Endometrium (tissue), 2 donors: ENCODE measurements at regions not wholly inside any gene's neighbourhood (a gene's known extent, or its start where the extent isn't known, plus 50 kb on each side); places are given as distances from the start of the nearest gene placed in this dataset.
A peak's percentile ranks its signal among the peaks of the same experiment; 100 is the strongest.

ENCODE experiments used
- FAIRE-seq: peaks from 2 replicates; lab custom pipeline; 2012; peaks lifted over from hg19 to GRCh38; lab: Jason Lieb, UNC
- donor health status: control.
- donor health status: control.

- FAIRE-seq: no peak
Measured at GRCh38 chrX:20609916-20610415, 343.3 kb upstream of the RPS6KA3 start.

GRCh38 chrX:20606831-20607230, 340.1 kb upstream of the RPS6KA3 start:
- FAIRE-seq: no peak

- FAIRE-seq: no peak
Measured at GRCh38 chrX:20596856-20597255, 330.1 kb upstream of the RPS6KA3 start.

- no peak for FAIRE-seq
Measured at GRCh38 chrX:20595928-20596575, 329.3 kb upstream of the RPS6KA3 start.

GRCh38 chrX:20594985-20595384, 328.3 kb upstream of the RPS6KA3 start:
- FAIRE-seq: no peak

- FAIRE-seq: no peak
Measured at GRCh38 chrX:20593836-20594235, 327.1 kb upstream of the RPS6KA3 start.

GRCh38 chrX:20593402-20593801, 326.7 kb upstream of the RPS6KA3 start:
- no peak for FAIRE-seq

GRCh38 chrX:20591246-20591645, 324.5 kb upstream of the RPS6KA3 start:
- FAIRE-seq: no peak

GRCh38 chrX:20585782-20586181, 319.1 kb upstream of the RPS6KA3 start:
- no peak for FAIRE-seq

GRCh38 chrX:20571611-20572010, 304.9 kb upstream of the RPS6KA3 start:
- no peak for FAIRE-seq

- FAIRE-seq: no peak
Measured at GRCh38 chrX:20567108-20567507, 300.4 kb upstream of the RPS6KA3 start.

GRCh38 chrX:20547611-20548051, 280.9 kb upstream of the RPS6KA3 start:
- FAIRE-seq: no peak

GRCh38 chrX:20545538-20545937, 278.8 kb upstream of the RPS6KA3 start:
- FAIRE-seq: no peak

GRCh38 chrX:20542072-20542471, 275.4 kb upstream of the RPS6KA3 start:
- no peak for FAIRE-seq

- FAIRE-seq: no peak
Measured at GRCh38 chrX:20538974-20539373, 272.3 kb upstream of the RPS6KA3 start.

GRCh38 chrX:20531667-20532066, 265.0 kb upstream of the RPS6KA3 start:
- FAIRE-seq: no peak

GRCh38 chrX:20530406-20530921, 263.8 kb upstream of the RPS6KA3 start:
- peak; percentile 53 for FAIRE-seq

GRCh38 chrX:20529711-20530110, 263.0 kb upstream of the RPS6KA3 start:
- FAIRE-seq: no peak

GRCh38 chrX:20529301-20529700, 262.6 kb upstream of the RPS6KA3 start:
- FAIRE-seq: no peak

GRCh38 chrX:20527558-20528011, 260.9 kb upstream of the RPS6KA3 start:
- peak; percentile 84 for FAIRE-seq

GRCh38 chrX:20527041-20527440, 260.3 kb upstream of the RPS6KA3 start:
- FAIRE-seq: no peak

- no peak for FAIRE-seq
Measured at GRCh38 chrX:20523626-20524312, 257.1 kb upstream of the RPS6KA3 start.

GRCh38 chrX:20522420-20522819, 255.7 kb upstream of the RPS6KA3 start:
- FAIRE-seq: no peak
